Kidney epithelial cell (primary cell): ENCODE measurements at regions not wholly inside any gene's neighbourhood (a gene's known extent, or its start where the extent isn't known, plus 50 kb on each side); places are given as distances from the start of the nearest gene placed in this dataset.

ENCODE experiments used
- DNase-seq: peaks from one replicate; pipeline ENCODE4 v3.0.0-alpha.2; 2010; ENCODE audit warnings: low read depth
- H3K27me3 ChIP-seq: 2 replicates; pipeline ENCODE4 v1.6.0; 2011; ENCODE audit warnings: low read length; ENCODE audit not compliant: control insufficient read depth, insufficient read depth
- H3K36me3 ChIP-seq: 2 replicates; pipeline ENCODE4 v1.5.1; 2011; ENCODE audit warnings: low read length; ENCODE audit not compliant: control insufficient read depth, insufficient read depth
- H3K4me3 ChIP-seq: 2 replicates; pipeline ENCODE4 v1.5.1; 2011; ENCODE audit warnings: low read depth, mild to moderate bottlenecking, control low read depth, low read length
- TF ChIP-seq, protein P1 (sequence below): IDR thresholded peaks from 2 replicates; pipeline ENCODE4 v1.5.1; 2011; ENCODE audit warnings: mild to moderate bottlenecking, moderate library complexity, low read length, control low read depth, inconsistent platforms; ENCODE audit not compliant: insufficient read depth, poor library complexity, severe bottlenecking

DNA sequence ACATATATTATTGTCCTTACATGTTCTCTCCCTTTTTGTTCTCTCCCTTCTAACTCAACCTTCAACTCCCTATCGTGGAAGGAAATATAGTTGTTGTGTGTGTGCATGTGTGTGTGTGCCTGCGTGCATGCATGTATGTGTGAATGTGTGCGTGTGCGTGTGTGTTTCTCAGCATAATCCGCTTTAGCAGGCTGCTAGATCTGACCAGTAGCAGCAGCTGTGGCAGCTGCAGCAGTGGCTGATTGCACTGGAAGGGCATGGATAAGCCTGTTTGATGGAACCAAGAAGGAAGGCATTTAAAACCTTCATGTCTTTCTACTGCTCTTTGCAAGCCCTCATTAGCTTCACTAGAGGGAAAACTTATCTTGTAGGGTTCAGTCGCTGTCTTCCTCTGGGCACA is 65.6 kb upstream of the IRF2BP2 start:
- Histone ChIP-seq H3K36me3 (no peaks in the 10 kb centered on the region), H3K4me3 (no peak overlapping the region), H3K27me3 (no peaks in the 10 kb centered on the region)
- no peak for DNase-seq
- TF ChIP-seq, protein P1, sequence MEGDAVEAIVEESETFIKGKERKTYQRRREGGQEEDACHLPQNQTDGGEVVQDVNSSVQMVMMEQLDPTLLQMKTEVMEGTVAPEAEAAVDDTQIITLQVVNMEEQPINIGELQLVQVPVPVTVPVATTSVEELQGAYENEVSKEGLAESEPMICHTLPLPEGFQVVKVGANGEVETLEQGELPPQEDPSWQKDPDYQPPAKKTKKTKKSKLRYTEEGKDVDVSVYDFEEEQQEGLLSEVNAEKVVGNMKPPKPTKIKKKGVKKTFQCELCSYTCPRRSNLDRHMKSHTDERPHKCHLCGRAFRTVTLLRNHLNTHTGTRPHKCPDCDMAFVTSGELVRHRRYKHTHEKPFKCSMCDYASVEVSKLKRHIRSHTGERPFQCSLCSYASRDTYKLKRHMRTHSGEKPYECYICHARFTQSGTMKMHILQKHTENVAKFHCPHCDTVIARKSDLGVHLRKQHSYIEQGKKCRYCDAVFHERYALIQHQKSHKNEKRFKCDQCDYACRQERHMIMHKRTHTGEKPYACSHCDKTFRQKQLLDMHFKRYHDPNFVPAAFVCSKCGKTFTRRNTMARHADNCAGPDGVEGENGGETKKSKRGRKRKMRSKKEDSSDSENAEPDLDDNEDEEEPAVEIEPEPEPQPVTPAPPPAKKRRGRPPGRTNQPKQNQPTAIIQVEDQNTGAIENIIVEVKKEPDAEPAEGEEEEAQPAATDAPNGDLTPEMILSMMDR, result no peak

DNA sequence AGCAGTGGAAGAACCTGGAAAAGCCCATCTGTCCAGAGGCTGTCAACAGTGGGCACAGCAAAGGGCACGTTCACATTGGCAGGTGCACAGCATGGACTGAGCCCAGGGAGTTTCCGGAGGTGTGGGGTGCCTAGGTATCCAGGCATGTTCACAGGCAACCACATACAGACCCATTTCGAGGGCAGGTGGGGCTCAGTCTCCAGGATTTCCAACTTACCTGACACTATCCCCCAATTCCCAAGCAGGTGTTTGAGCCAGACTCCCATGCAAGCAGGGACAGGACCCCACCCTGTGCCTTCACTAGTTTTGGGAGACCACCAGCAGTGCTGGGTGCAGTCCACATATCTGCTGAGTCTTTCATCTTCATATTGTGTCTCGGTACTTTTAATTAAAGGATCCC is 65.0 kb upstream of the IRF2BP2 start:
- no peak overlapping the region for H3K4me3 ChIP-seq
- no peaks in the 10 kb centered on the region for H3K27me3 ChIP-seq
- DNase-seq, result no peak
- no peaks in the 10 kb centered on the region for H3K36me3 ChIP-seq
- TF ChIP-seq, protein P1, result no peak

GRCh38 chr1:234674218-234674815 is 64.3 kb upstream of the IRF2BP2 start:
- DNase-seq, result no peak
- TF ChIP-seq, protein P1, result no peak
- Histone ChIP-seq H3K27me3 (no peaks in the 10 kb centered on the region), H3K36me3 (no peaks in the 10 kb centered on the region), H3K4me3 (no peak overlapping the region)

- Histone ChIP-seq H3K36me3 (no peaks in the 10 kb centered on the region), H3K4me3 (no peak overlapping the region), H3K27me3 (no peaks in the 10 kb centered on the region)
- TF ChIP-seq, protein P1, result no peak
- no peak for DNase-seq
Observed at GRCh38 chr1:234672349-234673135, 62.6 kb upstream of the IRF2BP2 start.

DNA sequence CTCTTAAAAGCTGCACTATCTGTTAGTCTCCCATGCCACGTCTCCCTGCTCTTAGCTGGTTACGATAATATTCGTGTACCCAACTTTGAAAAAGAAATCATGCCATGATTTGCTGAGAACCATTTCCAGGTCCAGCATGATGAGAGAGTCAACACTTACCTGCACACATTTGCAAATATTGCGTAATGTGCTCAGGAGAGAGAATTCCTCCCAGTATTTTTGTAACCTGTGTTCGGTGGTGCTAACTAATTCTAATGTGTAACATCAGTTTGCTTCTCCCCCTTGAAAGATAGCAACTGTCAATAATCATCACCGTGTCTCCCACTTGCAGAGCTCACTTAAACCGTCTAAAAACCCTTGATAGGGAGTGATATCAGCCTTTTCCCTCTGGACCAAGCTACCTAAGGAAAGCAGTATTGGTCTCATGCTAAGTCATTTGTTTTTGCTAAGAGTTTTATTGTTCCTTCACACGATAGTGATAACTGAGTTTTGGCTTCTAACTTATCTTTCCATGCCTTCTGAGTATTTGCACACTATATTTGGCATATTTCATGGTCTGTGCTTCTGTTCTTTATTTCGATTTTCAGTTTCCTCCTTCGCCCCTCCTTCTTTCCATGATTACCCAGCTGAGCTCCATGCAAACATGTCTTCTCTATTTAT is 61.1 kb upstream of the IRF2BP2 start:
- DNase-seq, result no peak
- H3K4me3 ChIP-seq, result no peak overlapping the region
- no peaks in the 10 kb centered on the region for H3K36me3 ChIP-seq
- TF ChIP-seq, protein P1, result no peak
- H3K27me3 ChIP-seq, result no peaks in the 10 kb centered on the region
